ENCODE measurements at regions not wholly inside any gene's neighbourhood (a gene's known extent, or its start where the extent isn't known, plus 50 kb on each side); places are given as distances from the start of the nearest gene placed in this dataset.

- TF ChIP-seq REST (IDR thresholded peaks at IDR 0.05; ENCODE audit: low read depth, low read length), result no peak
- TF ChIP-seq CBFB (IDR thresholded peaks at IDR 0.05; ENCODE audit: low read depth), result no peak
- TF ChIP-seq NKRF (conservative IDR thresholded peaks at IDR 0.05), result no peak
- TF ChIP-seq MEF2B (IDR thresholded peaks at IDR 0.05; ENCODE audit: partially characterized antibody, poor library complexity, severe bottlenecking), result no peak
- TF ChIP-seq MYB (IDR thresholded peaks at IDR 0.05; ENCODE audit: borderline replicate concordance, low read depth, low read length), result no peak
- no peak for TF ChIP-seq POLR2A (IDR thresholded peaks at IDR 0.05; ENCODE audit: low read depth, low read length)
- TF ChIP-seq CTCF (IDR thresholded peaks at IDR 0.05 in 2 of 3, conservative IDR thresholded peaks at IDR 0.05 in 1 of 3; ENCODE audit: control insufficient read depth in 2 of 3, extremely low read depth in 1 of 3, insufficient read depth in 1 of 3, low read depth in 3 of 3, low read length in 3 of 3), result no peak
- TF ChIP-seq, protein P1, sequence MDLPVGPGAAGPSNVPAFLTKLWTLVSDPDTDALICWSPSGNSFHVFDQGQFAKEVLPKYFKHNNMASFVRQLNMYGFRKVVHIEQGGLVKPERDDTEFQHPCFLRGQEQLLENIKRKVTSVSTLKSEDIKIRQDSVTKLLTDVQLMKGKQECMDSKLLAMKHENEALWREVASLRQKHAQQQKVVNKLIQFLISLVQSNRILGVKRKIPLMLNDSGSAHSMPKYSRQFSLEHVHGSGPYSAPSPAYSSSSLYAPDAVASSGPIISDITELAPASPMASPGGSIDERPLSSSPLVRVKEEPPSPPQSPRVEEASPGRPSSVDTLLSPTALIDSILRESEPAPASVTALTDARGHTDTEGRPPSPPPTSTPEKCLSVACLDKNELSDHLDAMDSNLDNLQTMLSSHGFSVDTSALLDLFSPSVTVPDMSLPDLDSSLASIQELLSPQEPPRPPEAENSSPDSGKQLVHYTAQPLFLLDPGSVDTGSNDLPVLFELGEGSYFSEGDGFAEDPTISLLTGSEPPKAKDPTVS (IDR thresholded peaks at IDR 0.05; ENCODE audit: low read depth, low read length), result no peak
- TF ChIP-seq NFYB (IDR thresholded peaks at IDR 0.05; ENCODE audit: insufficient read depth, low read depth, low read length), result no peak
- TF ChIP-seq NBN (IDR thresholded peaks at IDR 0.05), result no peak
- no peak for TF ChIP-seq TAF1 (IDR thresholded peaks at IDR 0.05; ENCODE audit: borderline replicate concordance, low read depth, low read length)
- no peak for TF ChIP-seq CHD2 (IDR thresholded peaks at IDR 0.05; ENCODE audit: borderline replicate concordance, low read depth, low read length)
- no peak for TF ChIP-seq POLR2AphosphoS5 (IDR thresholded peaks at IDR 0.05; ENCODE audit: low read length)
- TF ChIP-seq EZH2 (IDR thresholded peaks at IDR 0.05; ENCODE audit: borderline replicate concordance, control insufficient read depth, low read depth, low read length), result no peak
These were observed 213.1 kb upstream of the TSC22D2 start for GRCh38 chr3:150194957-150195356.
